Activated CD8-positive, alpha-beta T cell treated with anti-CD3 and anti-CD28 coated beads, Interleukin-2, amount 10 ng/mL, durations not matched to agents 7 days and 5 days (primary cell): ENCODE measurements at regions not wholly inside any gene's neighbourhood (a gene's known extent, or its start where the extent isn't known, plus 50 kb on each side); places are given as distances from the start of the nearest gene placed in this dataset.

Experiments used
- ATAC-seq: fragments of 150-1000 bp; cut with Tn5 transposase; one replicate; pipeline ENCODE4 v1.10.0; 2021; ENCODE audit warnings: moderate library complexity
- CTCF ChIA-PET: fragments of 350-600 bp; sonication (Branson Sonifier 250); formaldehyde crosslinking; loops from one replicate; lab custom pipeline; 2021; ENCODE audit warnings: antibody characterized with exemption; lab: Charles Lee
- POLR2A ChIA-PET: fragments of 350-600 bp; sonication (Branson Sonifier 250); formaldehyde crosslinking; loops from one replicate; lab custom pipeline; 2021; ENCODE audit warnings: antibody characterized with exemption; lab: Charles Lee
- DNase-seq: peaks from one replicate; pipeline ENCODE4 v3.0.0-alpha.2; 2020
- H3K27ac Mint-ChIP-seq: one replicate; pipeline ENCODE4 v1.8.0; 2021; ENCODE audit warnings: mild to moderate bottlenecking, mixed read lengths
- H3K27me3 Mint-ChIP-seq: one replicate; pipeline ENCODE4 v1.8.0; 2021; ENCODE audit warnings: low read depth, mixed read lengths
- H3K36me3 Mint-ChIP-seq: one replicate; pipeline ENCODE4 v1.8.0; 2021; ENCODE audit warnings: low read depth, mixed read lengths
- H3K4me1 Mint-ChIP-seq: one replicate; pipeline ENCODE4 v1.8.0; 2021; ENCODE audit warnings: low read depth, mixed read lengths
- H3K4me3 Mint-ChIP-seq: one replicate; pipeline ENCODE4 v1.8.0; 2021; ENCODE audit warnings: mild to moderate bottlenecking, mixed read lengths
- H3K9me3 Mint-ChIP-seq: one replicate; pipeline ENCODE4 v1.8.0; 2022; ENCODE audit warnings: mixed read lengths; ENCODE audit not compliant: insufficient read depth

DNA sequence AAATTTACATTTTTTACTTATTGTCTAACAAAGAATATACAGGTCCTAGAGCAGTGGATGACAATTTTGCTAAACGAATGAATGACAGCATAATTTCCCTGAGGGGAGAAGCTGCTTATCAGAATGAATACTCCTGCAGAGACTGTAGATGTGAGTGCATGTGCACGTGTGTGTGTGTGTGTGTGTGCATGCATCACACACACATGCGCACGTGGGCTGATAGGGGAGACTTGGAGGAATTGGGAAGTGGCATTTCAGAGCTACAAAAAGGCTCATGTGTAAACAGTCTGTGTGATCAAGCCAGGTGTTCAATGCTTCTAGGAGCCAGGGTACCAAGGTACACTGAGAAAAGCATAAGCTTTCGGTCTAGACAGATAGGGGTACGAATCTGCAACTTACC, 93.5 kb upstream of the SASH1 start:
- no peak for DNase-seq
- CTCF ChIA-PET = no interaction called here
- no peaks in the 10 kb centered on the region for H3K9me3 Mint-ChIP-seq
- ATAC-seq = no peak
- H3K4me3 Mint-ChIP-seq = no peak overlapping the region
- no peaks in the 10 kb centered on the region for H3K36me3 Mint-ChIP-seq
- peaks cover 4% of the 10 kb centered on the region for H3K27me3 Mint-ChIP-seq
- H3K4me1 Mint-ChIP-seq = no peaks in the 10 kb centered on the region
- POLR2A ChIA-PET = no interaction called here
- H3K27ac Mint-ChIP-seq = no peak overlapping the region

DNA sequence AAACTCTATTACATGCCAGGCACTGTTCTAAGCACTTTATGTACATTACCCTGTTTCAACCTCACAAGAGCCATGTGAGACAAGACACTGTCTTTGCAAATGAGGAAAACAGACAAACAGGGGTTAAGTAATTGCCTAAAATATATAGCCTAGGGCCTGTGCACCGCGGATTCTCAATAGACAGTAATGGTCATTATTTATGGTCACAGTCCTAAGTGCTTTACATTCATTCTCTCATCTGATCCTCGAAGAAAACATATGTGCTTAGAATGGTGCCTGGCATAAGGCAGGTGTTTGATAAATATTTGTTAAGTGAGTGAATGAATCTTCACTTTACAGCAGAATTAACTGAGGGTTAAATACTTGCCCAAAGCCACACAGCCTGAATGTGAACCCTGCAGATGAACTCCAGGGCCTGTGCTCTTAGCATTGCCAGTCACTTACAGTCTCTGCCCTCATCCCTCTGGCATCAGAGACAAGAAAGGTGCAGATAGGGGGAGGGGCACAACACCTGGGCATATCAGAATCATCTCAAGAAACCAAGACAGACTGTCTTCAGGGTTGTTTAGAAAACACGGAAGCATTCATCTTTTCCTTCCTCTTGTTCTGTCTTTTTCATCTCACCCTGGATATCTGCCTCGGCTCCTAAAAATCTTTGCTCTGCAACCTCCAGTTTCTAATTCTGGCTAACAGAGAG, 92.8 kb upstream of the SASH1 start:
- Mint-ChIP-seq H3K4me3 (no peak overlapping the region), H3K9me3 (no peaks in the 10 kb centered on the region), H3K4me1 (no peaks in the 10 kb centered on the region), H3K27ac (no peak overlapping the region), H3K36me3 (no peaks in the 10 kb centered on the region), H3K27me3 (peaks cover 4% of the 10 kb centered on the region)
- CTCF ChIA-PET = interaction anchor here (3.1 kb wide), 1 partner anchor 72 kb away, joined by 13 read pairs; no protein-coding TSS in a partner anchor
- POLR2A ChIA-PET = no interaction called here
- ATAC-seq = no peak
- DNase-seq = no peak

DNA sequence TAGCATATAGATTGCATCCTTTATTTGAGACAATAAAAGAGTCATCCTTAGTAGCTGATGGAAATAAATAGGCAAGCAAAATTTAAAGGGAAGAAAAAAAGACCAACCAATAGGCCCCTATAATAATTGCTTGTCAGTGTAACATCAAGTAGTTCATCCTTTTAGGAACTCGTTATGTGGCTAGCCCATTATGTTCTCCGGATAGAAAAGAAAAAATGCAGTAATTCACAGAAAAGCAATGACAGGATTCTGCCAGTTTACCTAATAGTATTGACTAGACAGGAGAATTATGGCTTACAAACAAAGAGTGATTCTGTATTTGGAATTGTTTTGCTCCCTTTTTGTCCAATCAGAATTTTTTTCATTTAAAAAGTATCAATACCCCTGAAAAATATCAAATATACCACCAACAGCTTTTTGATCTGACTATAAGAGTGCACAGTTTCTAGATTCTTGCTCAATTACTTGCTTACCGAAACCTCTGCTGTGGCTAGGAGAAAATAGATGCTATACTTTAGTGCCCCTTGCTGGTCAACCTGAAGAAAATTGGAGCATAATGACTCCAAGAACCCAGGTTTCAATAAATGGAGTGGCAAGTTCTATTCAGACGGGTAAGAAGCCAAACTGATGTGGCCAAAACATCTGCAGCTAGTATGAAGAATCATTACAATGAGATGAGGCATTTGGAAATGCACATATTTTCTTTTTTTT, 91.5 kb upstream of the SASH1 start:
- Mint-ChIP-seq H3K9me3 (no peaks in the 10 kb centered on the region), H3K27me3 (peaks cover 4% of the 10 kb centered on the region), H3K27ac (no peak overlapping the region), H3K4me3 (no peak overlapping the region), H3K36me3 (no peaks in the 10 kb centered on the region), H3K4me1 (no peaks in the 10 kb centered on the region)
- ATAC-seq = no peak
- ChIA-PET CTCF (interaction anchor here (0.8 to 3.1 kb wide), 4 partner anchors 19 to 213 kb away, joined by 3 to 13 read pairs (median 4); no protein-coding TSS in a partner anchor), POLR2A (no interaction called here)
- DNase-seq = no peak

DNA sequence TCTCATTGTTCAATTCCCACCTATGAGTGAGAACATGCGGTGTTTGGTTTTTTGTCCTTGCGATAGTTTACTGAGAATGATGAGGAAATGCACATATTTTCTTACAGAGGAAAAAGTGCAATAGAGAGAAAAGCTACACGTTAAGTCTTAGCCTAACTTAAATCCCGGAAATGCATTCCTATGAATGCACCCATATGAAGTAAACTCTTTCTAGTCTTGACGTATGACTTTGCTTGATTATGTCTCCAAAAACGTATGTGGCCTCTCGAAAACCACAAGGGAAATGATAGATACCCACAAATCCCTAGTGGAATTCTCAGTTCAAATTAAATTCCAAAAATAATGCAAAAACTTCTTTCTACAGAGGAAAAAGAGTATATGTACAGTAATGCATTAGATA, 90.7 kb upstream of the SASH1 start:
- CTCF ChIA-PET = interaction anchor here (3.1 kb wide), 1 partner anchor 74 kb away, joined by 13 read pairs; no protein-coding TSS in a partner anchor
- Mint-ChIP-seq H3K27me3 (peaks cover 2% of the 10 kb centered on the region), H3K27ac (no peak overlapping the region), H3K4me1 (no peaks in the 10 kb centered on the region), H3K36me3 (no peaks in the 10 kb centered on the region), H3K9me3 (no peaks in the 10 kb centered on the region), H3K4me3 (no peak overlapping the region)
- ATAC-seq (no peak), DNase-seq (no peak)
- POLR2A ChIA-PET = no interaction called here

DNA sequence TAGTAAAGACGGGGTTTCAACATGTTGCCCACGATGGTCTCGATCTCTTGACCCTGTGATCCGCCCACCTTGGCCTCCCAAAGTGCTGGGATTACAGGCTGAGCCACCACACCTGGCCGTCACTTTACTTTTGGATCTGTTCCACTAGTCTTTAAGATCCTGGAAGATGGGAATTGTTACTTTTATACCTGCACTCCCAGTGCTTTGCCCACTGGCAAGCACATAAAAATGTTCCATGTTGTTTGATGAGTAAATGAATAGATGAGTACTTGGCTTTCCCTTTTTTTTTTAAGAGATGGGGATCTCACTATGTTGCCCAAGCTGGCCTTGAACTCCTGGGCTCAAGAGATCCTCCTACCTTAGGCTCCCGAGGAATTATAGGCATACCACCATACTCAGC, 84.8 kb upstream of the SASH1 start:
- POLR2A ChIA-PET = no interaction called here
- Mint-ChIP-seq H3K36me3 (no peaks in the 10 kb centered on the region), H3K9me3 (no peaks in the 10 kb centered on the region), H3K27me3 (no peaks in the 10 kb centered on the region), H3K4me1 (no peaks in the 10 kb centered on the region), H3K27ac (no peak overlapping the region), H3K4me3 (no peak overlapping the region)
- no peak for DNase-seq
- CTCF ChIA-PET = interaction anchor here (0.5 kb wide), 1 partner anchor 16 kb away, joined by 3 read pairs; no protein-coding TSS in a partner anchor
- no peak for ATAC-seq

DNA sequence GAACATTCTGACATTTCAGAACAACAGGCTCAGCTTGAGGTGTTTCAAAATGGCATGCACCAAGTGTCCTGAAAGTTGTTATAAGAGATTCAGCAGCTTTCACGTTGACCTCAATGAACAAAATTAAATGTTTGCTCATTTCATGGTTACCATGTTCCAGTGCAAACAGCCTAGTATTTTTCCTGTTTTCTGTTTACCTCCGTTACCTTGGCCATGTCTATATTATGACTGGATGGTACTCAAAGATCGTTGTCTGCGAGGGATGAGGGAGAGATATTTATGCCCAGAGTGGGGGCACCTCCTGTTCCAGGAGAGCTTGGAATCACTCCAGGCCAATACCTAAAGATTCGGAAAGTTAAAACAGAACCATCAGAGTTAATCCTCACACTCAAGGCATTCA, 83.8 kb upstream of the SASH1 start:
- ChIA-PET CTCF (no interaction called here), POLR2A (no interaction called here)
- ATAC-seq (no peak), DNase-seq (no peak)
- Mint-ChIP-seq H3K9me3 (no peaks in the 10 kb centered on the region), H3K27ac (no peak overlapping the region), H3K36me3 (no peaks in the 10 kb centered on the region), H3K4me1 (no peaks in the 10 kb centered on the region), H3K4me3 (no peak overlapping the region), H3K27me3 (no peaks in the 10 kb centered on the region)

DNA sequence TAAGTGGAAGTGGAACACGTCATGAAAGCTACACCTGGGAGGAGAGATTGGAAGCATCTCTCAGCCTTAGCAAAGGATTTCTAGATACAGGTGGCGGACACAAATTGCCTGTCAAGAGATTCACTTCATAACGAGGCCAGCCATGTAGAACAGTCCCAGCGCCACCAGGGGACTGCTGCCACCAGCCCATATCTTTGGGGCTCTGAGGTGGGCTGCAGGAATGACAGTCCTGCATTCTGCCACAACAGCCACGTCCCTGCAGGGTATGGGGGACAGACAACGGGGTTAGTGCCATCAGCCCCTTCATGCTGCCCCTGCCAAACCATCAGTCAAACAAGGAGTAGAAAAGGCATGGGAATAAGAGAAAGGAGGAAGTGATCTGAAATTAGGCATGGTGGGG, 81.2 kb upstream of the SASH1 start:
- no peak for ATAC-seq
- ChIA-PET POLR2A (no interaction called here), CTCF (no interaction called here)
- Mint-ChIP-seq H3K36me3 (no peaks in the 10 kb centered on the region), H3K9me3 (no peaks in the 10 kb centered on the region), H3K4me3 (no peak overlapping the region), H3K4me1 (no peaks in the 10 kb centered on the region), H3K27ac (no peak overlapping the region), H3K27me3 (no peaks in the 10 kb centered on the region)
- no peak for DNase-seq

DNA sequence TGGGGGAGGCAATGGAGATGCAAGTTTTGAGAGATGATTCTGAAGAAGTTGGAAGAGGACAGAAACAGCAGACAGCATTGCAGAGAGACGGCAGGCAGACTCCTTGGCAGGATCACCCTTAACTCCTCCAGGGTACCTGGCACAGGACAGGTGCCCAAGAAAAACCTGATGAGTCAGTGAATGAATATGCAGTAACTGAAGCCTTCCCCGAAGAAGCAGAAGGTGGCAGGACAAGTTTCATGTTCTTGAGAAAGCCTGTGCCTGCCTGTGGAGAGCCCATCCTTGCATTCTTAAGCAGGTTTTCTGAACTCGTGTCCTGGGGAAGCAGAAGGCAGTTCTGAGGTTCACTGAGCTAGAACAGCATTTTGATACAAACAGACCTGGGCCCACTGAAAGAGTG, 79.6 kb upstream of the SASH1 start:
- H3K4me1 Mint-ChIP-seq = no peaks in the 10 kb centered on the region
- no peak overlapping the region for H3K27ac Mint-ChIP-seq
- no peaks in the 10 kb centered on the region for H3K27me3 Mint-ChIP-seq
- H3K36me3 Mint-ChIP-seq = no peaks in the 10 kb centered on the region
- ChIA-PET CTCF (no interaction called here), POLR2A (no interaction called here)
- DNase-seq (no peak), ATAC-seq (no peak)
- H3K4me3 Mint-ChIP-seq = no peak overlapping the region
- H3K9me3 Mint-ChIP-seq = no peaks in the 10 kb centered on the region

DNA sequence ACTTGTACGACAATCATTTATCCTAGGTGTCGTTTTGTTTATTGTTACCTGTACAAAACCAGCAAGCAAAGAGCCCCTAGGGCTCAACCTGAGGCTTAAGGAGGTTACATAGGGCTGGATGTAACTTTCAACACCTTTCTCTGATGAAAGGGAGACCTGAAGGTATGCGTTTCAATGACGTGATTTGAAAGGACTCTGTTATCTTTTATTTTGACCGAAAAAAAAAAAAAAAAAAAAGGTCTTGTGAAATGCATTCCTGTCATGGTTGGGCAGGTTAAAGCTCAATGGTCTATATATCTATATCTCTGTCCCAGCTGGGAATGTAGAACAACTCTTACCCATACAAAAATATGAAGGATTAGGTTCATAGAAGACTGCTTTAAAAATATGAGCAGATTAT, 78.7 kb upstream of the SASH1 start:
- H3K27me3 Mint-ChIP-seq = no peaks in the 10 kb centered on the region
- DNase-seq (no peak), ATAC-seq (no peak)
- CTCF ChIA-PET = no interaction called here
- no peak overlapping the region for H3K27ac Mint-ChIP-seq
- no peak overlapping the region for H3K4me3 Mint-ChIP-seq
- no peaks in the 10 kb centered on the region for H3K36me3 Mint-ChIP-seq
- POLR2A ChIA-PET = no interaction called here
- H3K4me1 Mint-ChIP-seq = no peaks in the 10 kb centered on the region
- no peaks in the 10 kb centered on the region for H3K9me3 Mint-ChIP-seq

DNA sequence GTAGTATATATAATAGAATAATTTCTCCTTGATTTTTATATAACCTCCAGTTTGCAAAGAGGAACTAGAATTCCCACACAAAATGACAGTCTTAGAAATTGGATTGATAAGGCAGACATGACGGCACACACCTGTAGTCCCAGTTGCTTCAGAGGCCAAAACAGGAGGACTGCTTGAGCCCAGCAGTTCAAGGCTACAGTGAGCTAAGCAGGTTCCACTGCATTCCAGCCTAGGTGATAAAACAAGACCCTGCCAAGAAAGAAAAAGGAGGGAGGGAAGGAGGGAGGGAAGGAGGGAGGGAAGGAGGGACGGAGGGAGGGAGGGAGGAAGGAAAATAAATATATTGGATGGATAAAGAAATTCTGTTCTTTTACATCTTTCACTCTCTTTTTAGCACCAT, 77.6 kb upstream of the SASH1 start:
- no peak overlapping the region for H3K27ac Mint-ChIP-seq
- no peaks in the 10 kb centered on the region for H3K36me3 Mint-ChIP-seq
- DNase-seq = no peak
- no peak for ATAC-seq
- no peak overlapping the region for H3K4me3 Mint-ChIP-seq
- CTCF ChIA-PET = no interaction called here
- no peaks in the 10 kb centered on the region for H3K4me1 Mint-ChIP-seq
- POLR2A ChIA-PET = no interaction called here
- no peaks in the 10 kb centered on the region for H3K27me3 Mint-ChIP-seq
- no peaks in the 10 kb centered on the region for H3K9me3 Mint-ChIP-seq

DNA sequence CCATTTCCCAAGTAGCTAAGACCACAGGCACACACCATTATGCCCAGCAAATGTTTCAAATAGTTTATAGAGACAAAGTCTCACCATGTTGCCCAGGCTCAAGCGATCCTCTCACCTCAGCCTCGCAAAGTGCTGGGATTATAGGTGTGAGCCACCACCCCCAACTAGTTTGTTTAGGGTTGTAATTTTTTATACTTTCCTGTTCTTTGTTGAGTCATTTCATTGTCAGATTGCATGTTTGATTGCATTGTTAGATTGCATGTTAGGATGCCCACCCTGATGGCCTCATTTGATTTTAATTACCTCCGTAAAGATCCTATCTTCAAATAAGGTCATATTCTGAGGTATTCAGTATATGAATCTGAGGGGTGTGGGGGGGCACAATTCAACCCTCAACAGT, 73.3 kb upstream of the SASH1 start:
- ATAC-seq (no peak), DNase-seq (no peak)
- Mint-ChIP-seq H3K27ac (no peak overlapping the region), H3K27me3 (peaks cover 5% of the 10 kb centered on the region), H3K36me3 (no peaks in the 10 kb centered on the region), H3K4me3 (no peak overlapping the region), H3K9me3 (no peaks in the 10 kb centered on the region), H3K4me1 (no peaks in the 10 kb centered on the region)
- CTCF ChIA-PET = no interaction called here
- POLR2A ChIA-PET = no interaction called here

DNA sequence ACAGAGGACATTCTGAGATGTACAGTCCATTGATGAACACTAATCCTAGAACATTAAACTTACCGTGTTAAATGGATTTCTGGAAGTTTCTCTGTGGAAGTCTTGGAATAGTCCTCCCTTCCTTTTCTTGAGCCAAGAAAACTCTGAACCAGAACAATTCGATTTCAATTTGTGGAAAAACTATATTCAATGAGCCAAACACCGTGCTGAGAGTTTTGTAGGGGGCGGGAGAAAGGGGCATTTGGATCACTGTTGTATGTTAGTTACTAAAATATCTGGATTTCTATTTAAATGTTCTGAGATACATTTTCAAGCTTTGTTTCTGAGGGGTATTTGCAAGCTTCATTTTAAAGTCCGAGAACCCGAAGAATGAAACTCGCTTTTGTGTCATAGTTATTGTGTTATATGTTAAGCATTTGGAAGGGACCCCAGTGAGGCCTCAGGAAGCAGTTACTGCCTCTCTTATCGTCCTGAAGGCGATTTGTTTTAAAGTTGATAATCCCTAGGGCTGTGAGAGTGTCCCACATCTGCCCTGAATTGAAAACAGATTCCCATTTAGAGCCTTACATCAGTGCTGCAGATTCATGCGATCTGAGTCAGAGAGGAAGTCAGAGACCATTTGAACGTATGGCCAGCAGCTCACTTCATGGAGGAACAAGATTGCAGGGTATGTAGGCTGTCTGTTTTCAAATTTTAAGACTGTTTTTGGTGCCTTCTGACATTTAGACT, 70.8 kb upstream of the SASH1 start:
- Mint-ChIP-seq H3K4me1 (no peaks in the 10 kb centered on the region), H3K36me3 (no peaks in the 10 kb centered on the region), H3K4me3 (no peak overlapping the region), H3K9me3 (no peaks in the 10 kb centered on the region), H3K27ac (no peak overlapping the region), H3K27me3 (peaks cover 5% of the 10 kb centered on the region)
- ChIA-PET CTCF (no interaction called here), POLR2A (no interaction called here)
- DNase-seq (no peak), ATAC-seq (no peak)
